Endothelial cell (in vitro differentiated cells): ENCODE measurements at regions not wholly inside any gene's neighbourhood (a gene's known extent, or its start where the extent isn't known, plus 50 kb on each side); places are given as distances from the start of the nearest gene placed in this dataset.
"Not testable (repeated sequence)": the region's sequence is repeated elsewhere in the genome, so short reads cannot be mapped to it uniquely, and the experiment has no call there.

Experiments used
- DNase-seq: peaks from one replicate; pipeline ENCODE4 v3.0.0; 2021; ENCODE audit warnings: low spot score
- H3K27ac Mint-ChIP-seq: one replicate; pipeline ENCODE4 v1.8.0; 2021; ENCODE audit warnings: mixed read lengths, inconsistent platforms; ENCODE audit not compliant: unreplicated experiment
- H3K27me3 Mint-ChIP-seq: one replicate; pipeline ENCODE4 v1.8.0; 2021; ENCODE audit warnings: mild to moderate bottlenecking, moderate library complexity, mixed read lengths, inconsistent platforms; ENCODE audit not compliant: unreplicated experiment
- H3K36me3 Mint-ChIP-seq: one replicate; pipeline ENCODE4 v1.8.0; 2021; ENCODE audit warnings: mild to moderate bottlenecking, low read depth, mixed read lengths, inconsistent platforms; ENCODE audit not compliant: unreplicated experiment
- H3K4me1 Mint-ChIP-seq: one replicate; pipeline ENCODE4 v1.8.0; 2021; ENCODE audit warnings: mild to moderate bottlenecking, mixed read lengths, inconsistent platforms; ENCODE audit not compliant: unreplicated experiment
- H3K4me3 Mint-ChIP-seq: one replicate; pipeline ENCODE4 v1.8.0; 2021; ENCODE audit warnings: mild to moderate bottlenecking, mixed read lengths, inconsistent platforms; ENCODE audit not compliant: unreplicated experiment
- H3K9me3 Mint-ChIP-seq: one replicate; pipeline ENCODE4 v1.8.0; 2021; ENCODE audit warnings: mixed read lengths, inconsistent platforms; ENCODE audit not compliant: unreplicated experiment
- CTCF ChIP-seq: fragments of 200-600 bp; sonication (generic); IDR thresholded peaks from one replicate; pipeline ENCODE4 v1.5.0; 2021; ENCODE audit warnings: antibody characterized with exemption; ENCODE audit not compliant: unreplicated experiment

GRCh38 chr15:81723701-81724100 is 322.1 kb downstream of the MEX3B start:
- H3K36me3 Mint-ChIP-seq: peaks cover 15% of the 10 kb centered on the region
- H3K9me3 Mint-ChIP-seq: peaks cover 6% of the 10 kb centered on the region
- no peak overlapping the region for H3K27ac Mint-ChIP-seq

GRCh38 chr15:81723113-81723651 is 322.6 kb downstream of the MEX3B start:
- no peak overlapping the region for H3K4me3 Mint-ChIP-seq
- peaks cover 13% of the 10 kb centered on the region for H3K36me3 Mint-ChIP-seq
- H3K9me3 Mint-ChIP-seq: peaks cover 6% of the 10 kb centered on the region
- H3K4me1 Mint-ChIP-seq: peaks cover 11% of the 10 kb centered on the region
- DNase-seq: no peak
- no peak overlapping the region for H3K27ac Mint-ChIP-seq
- no peaks in the 10 kb centered on the region for H3K27me3 Mint-ChIP-seq
- no peak for TF ChIP-seq CTCF

More at GRCh38 chr15:81723701-81724100, 322.1 kb downstream of the MEX3B start:
- peaks cover 11% of the 10 kb centered on the region for H3K4me1 Mint-ChIP-seq
- H3K27me3 Mint-ChIP-seq: no peaks in the 10 kb centered on the region
- H3K4me3 Mint-ChIP-seq: no peak overlapping the region
- DNase-seq: no peak
- no peak for TF ChIP-seq CTCF

- not testable (repeated sequence) for H3K36me3 Mint-ChIP-seq, DNase-seq, H3K9me3 Mint-ChIP-seq, H3K27ac Mint-ChIP-seq, H3K4me1 Mint-ChIP-seq, H3K4me3 Mint-ChIP-seq, H3K27me3 Mint-ChIP-seq
Observed at GRCh38 chr15:81716468-81716867, 329.4 kb downstream of the MEX3B start.

GRCh38 chr15:81710328-81710727 is 335.5 kb downstream of the MEX3B start:
- peaks cover 4% of the 10 kb centered on the region for H3K4me1 Mint-ChIP-seq
- no peak for DNase-seq
- no peak overlapping the region for H3K27ac Mint-ChIP-seq
- no peaks in the 10 kb centered on the region for H3K36me3 Mint-ChIP-seq
- no peaks in the 10 kb centered on the region for H3K9me3 Mint-ChIP-seq
- H3K4me3 Mint-ChIP-seq: no peak overlapping the region
- H3K27me3 Mint-ChIP-seq: no peaks in the 10 kb centered on the region
- TF ChIP-seq CTCF: no peak

- H3K27ac Mint-ChIP-seq, DNase-seq, H3K36me3 Mint-ChIP-seq, H3K4me1 Mint-ChIP-seq, H3K4me3 Mint-ChIP-seq, H3K27me3 Mint-ChIP-seq, H3K9me3 Mint-ChIP-seq: not testable (repeated sequence)
Observed at GRCh38 chr15:81706816-81707346, 332.9 kb upstream of the TMC3 start.

- not testable (repeated sequence) for H3K36me3 Mint-ChIP-seq, H3K4me3 Mint-ChIP-seq, H3K27me3 Mint-ChIP-seq, H3K27ac Mint-ChIP-seq, H3K4me1 Mint-ChIP-seq, H3K9me3 Mint-ChIP-seq, DNase-seq
Observed at GRCh38 chr15:81705727-81706126, 331.7 kb upstream of the TMC3 start.
